Stomach (tissue), 8 donors: ENCODE measurements at regions not wholly inside any gene's neighbourhood (a gene's known extent, or its start where the extent isn't known, plus 50 kb on each side); places are given as distances from the start of the nearest gene placed in this dataset.
A peak's percentile ranks its signal among the peaks of the same experiment; 100 is the strongest.

ENCODE experiments used
- DNase-seq, 2 donors: peaks; one replicate each; pipeline versions ENCODE4 v3.0.0 to v3.0.0-alpha.2; 2013 to 2019
- H3K27ac ChIP-seq, 5 donors: fragments of 200-600 bp in 4 of 5; sonication (generic) in 4 of 5; one replicate each; pipeline ENCODE4 v1.5.1; 2013 to 2019; ENCODE audit warnings: mild to moderate bottlenecking in 1 of 5, moderate library complexity in 1 of 5
- H3K27me3 ChIP-seq, 3 donors: fragments of 200-600 bp; sonication (generic); one replicate each; pipeline ENCODE4 v1.5.1; 2017 to 2019; ENCODE audit warnings: mixed run types in 1 of 3
- H3K36me3 ChIP-seq, 4 donors: fragments of 200-600 bp; sonication (generic); 1 replicate in 3 of 4; 2 replicates in 1 of 4; pipeline ENCODE4 v1.5.1; 2016 to 2019
- H3K4me1 ChIP-seq, 4 donors: fragments of 200-600 bp; sonication (generic); one replicate each; pipeline ENCODE4 v1.5.1; 2016 to 2019
- H3K4me3 ChIP-seq, 4 donors: fragments of 200-600 bp; sonication (generic) in 3 of 4; one replicate each; pipeline ENCODE4 v1.5.1; 2016 to 2019; ENCODE audit warnings: mild to moderate bottlenecking in 1 of 4
- H3K9me3 ChIP-seq, 4 donors: fragments of 200-600 bp; sonication (generic); one replicate each; pipeline ENCODE4 v1.5.1; 2016 to 2019
- CTCF ChIP-seq, 7 experiments: fragments of 450-650 bp in 4 of 7; fragments of 200-600 bp in 3 of 7; sonication (generic) in 3 of 7; IDR thresholded peaks; one replicate each; pipeline ENCODE4 v1.5.1; 2016 to 2019; ENCODE audit warnings: antibody characterized with exemption in 7 of 7, control low read depth in 2 of 7, mild to moderate bottlenecking in 1 of 7
- EP300 ChIP-seq: sonication (generic); formaldehyde crosslinking; IDR thresholded peaks from one replicate; pipeline ENCODE4 v1.6.1; 2017; ENCODE audit warnings: antibody characterized with exemption
- POLR2A ChIP-seq, 4 donors: fragments of 450-650 bp; IDR thresholded peaks; one replicate each; pipeline ENCODE4 v1.6.1; 2016; ENCODE audit warnings: antibody characterized with exemption in 4 of 4, control low read depth in 2 of 4, mild to moderate bottlenecking in 1 of 4, moderate library complexity in 1 of 4
- POLR2AphosphoS5 ChIP-seq, 3 donors: sonication (generic); formaldehyde crosslinking; IDR thresholded peaks; one replicate each; pipeline ENCODE4 v1.6.1; 2016; ENCODE audit warnings: antibody characterized with exemption in 3 of 3
- WGBS, 5 donors: extraction: QIAGEN DNeasy Blood & Tissue Kit in 3 of 5; methylation state at CpG; one replicate each; pipeline versions ENCODE4 v1.1.5 to v1.1.7; 2013 to 2018; 5-methylcytosine and 5-hydroxymethylcytosine counted together
- intact Hi-C: fragments of 100-400 bp; cut with DNase I; formaldehyde crosslinking; loops from one replicate; pipeline ENCODE4 v1.15.1; 2023; ENCODE audit warnings: low total_unique reads
- donor health status: healthy with polysubstance abuse.
- donor health status: Bipolar disorder and iron deficiency.
- donor health status: healthy.

- Histone ChIP-seq H3K4me1 (peaks cover 5 to 43% (median 9%) of the 10 kb centered on the region in 4 donors), H3K27ac (peak overlapping the region in 3 of 5 donors; percentile 30 to 49 (median 46)), H3K36me3 (no peaks in the 10 kb centered on the region), H3K27me3 (no peaks in the 10 kb centered on the region), H3K4me3 (no peak overlapping the region), H3K9me3 (no peaks in the 10 kb centered on the region)
- WGBS, 5 donors = 95 to 100% (median 99%) methylated on average over 5 to 6 of the region's 6 CpGs
- intact Hi-C loops = no loop called here
- DNase-seq = no peak
- TF ChIP-seq POLR2AphosphoS5 (IDR thresholded peaks at IDR 0.05) (no peak), POLR2A (IDR thresholded peaks at IDR 0.05) (no peak), EP300 (no peak), CTCF (IDR thresholded peaks at IDR 0.05) (no peak)
These were observed 277.7 kb upstream of the KLF6 start for GRCh38 chr10:4062751-4063150.

GRCh38 chr10:4062072-4062471, 277.1 kb upstream of the KLF6 start:
- peaks cover 3 to 38% (median 6%) of the 10 kb centered on the region in 4 donors for H3K4me1 ChIP-seq
- H3K27me3 ChIP-seq = no peaks in the 10 kb centered on the region
- peak overlapping the region in 3 of 5 donors; percentile 46 to 51 (median 49) for H3K27ac ChIP-seq
- no peaks in the 10 kb centered on the region for H3K9me3 ChIP-seq
- H3K4me3 ChIP-seq = no peak overlapping the region
- WGBS, 5 donors = 54 to 67% (median 63%) methylated on average over 2 of the region's 2 CpGs
- DNase-seq = no peak
- H3K36me3 ChIP-seq = no peaks in the 10 kb centered on the region
- TF ChIP-seq EP300 = no peak
- intact Hi-C loops = no loop called here

GRCh38 chr10:4061441-4061951, 276.5 kb upstream of the KLF6 start:
- peak overlapping the region in 3 of 5 donors; percentile 46 to 51 (median 49) for H3K27ac ChIP-seq
- peaks cover 0 to 34% (median 4%) of the 10 kb centered on the region in 4 donors for H3K4me1 ChIP-seq
- 36 to 54% (median 47%) methylated on average over 7 of the region's 7 CpGs for WGBS, 5 donors
- no peaks in the 10 kb centered on the region for H3K36me3 ChIP-seq
- no peaks in the 10 kb centered on the region for H3K9me3 ChIP-seq
- TF ChIP-seq POLR2AphosphoS5 (IDR thresholded peaks at IDR 0.05) = peak in 2 of 3 donors; percentile 6 to 25
- no peak for TF ChIP-seq POLR2A (IDR thresholded peaks at IDR 0.05)
- H3K4me3 ChIP-seq = no peak overlapping the region
- no peak for DNase-seq
- intact Hi-C loops = no loop called here
- H3K27me3 ChIP-seq = no peaks in the 10 kb centered on the region

GRCh38 chr10:4059471-4060138, 274.6 kb upstream of the KLF6 start:
- Histone ChIP-seq H3K36me3 (no peaks in the 10 kb centered on the region), H3K4me3 (no peak overlapping the region), H3K27me3 (no peaks in the 10 kb centered on the region), H3K9me3 (no peaks in the 10 kb centered on the region), H3K27ac (no peak overlapping the region), H3K4me1 (peaks cover 0 to 34% (median 4%) of the 10 kb centered on the region in 4 donors)
- 67 to 82% (median 76%) methylated on average over 11 of the region's 11 CpGs for WGBS, 5 donors
- no peak for DNase-seq
- no peak for TF ChIP-seq POLR2A (IDR thresholded peaks at IDR 0.05)
- no peak for TF ChIP-seq EP300
- no peak for TF ChIP-seq POLR2AphosphoS5 (IDR thresholded peaks at IDR 0.05)
- TF ChIP-seq CTCF (IDR thresholded peaks at IDR 0.05) = no peak
- intact Hi-C loops = no loop called here

- Histone ChIP-seq H3K9me3 (no peaks in the 10 kb centered on the region), H3K4me1 (peaks cover 0 to 34% (median 4%) of the 10 kb centered on the region in 4 donors), H3K36me3 (no peaks in the 10 kb centered on the region), H3K27ac (no peak overlapping the region), H3K27me3 (no peaks in the 10 kb centered on the region), H3K4me3 (no peak overlapping the region)
- 80 to 86% (median 83%) methylated on average over 10 of the region's 10 CpGs for WGBS, 5 donors
- no peak for DNase-seq
- TF ChIP-seq EP300 (no peak), POLR2AphosphoS5 (IDR thresholded peaks at IDR 0.05) (peak in 1 of 3 donors; percentile 16)
- intact Hi-C loops = no loop called here
These were observed 273.6 kb upstream of the KLF6 start for GRCh38 chr10:4058514-4059029.
